Immature natural killer cell (primary cell): ENCODE measurements at regions not wholly inside any gene's neighbourhood (a gene's known extent, or its start where the extent isn't known, plus 50 kb on each side); places are given as distances from the start of the nearest gene placed in this dataset.

Experiments used
- DNase-seq, 3 donors: peaks; one replicate each; pipeline ENCODE4 v3.0.0; 2022; ENCODE audit warnings: mixed read lengths in 1 of 3
- H3K27ac Mint-ChIP-seq, 6 donors: one replicate each; pipeline ENCODE4 v1.8.0; 2020; ENCODE audit warnings: mixed read lengths in 6 of 6, mild to moderate bottlenecking in 5 of 6, inconsistent platforms in 4 of 6, moderate library complexity in 3 of 6
- H3K27me3 Mint-ChIP-seq, 3 donors: one replicate each; pipeline ENCODE4 v1.8.0; 2020 to 2021; ENCODE audit warnings: low read depth in 3 of 3, mild to moderate bottlenecking in 3 of 3, mixed read lengths in 3 of 3, moderate library complexity in 3 of 3, inconsistent platforms in 1 of 3
- H3K36me3 Mint-ChIP-seq, 3 donors: one replicate each; pipeline ENCODE4 v1.8.0; 2020; ENCODE audit warnings: mixed read lengths in 3 of 3, inconsistent platforms in 2 of 3, mild to moderate bottlenecking in 2 of 3
- H3K4me1 Mint-ChIP-seq, 2 donors: one replicate each; pipeline ENCODE4 v1.8.0; 2020; ENCODE audit warnings: inconsistent platforms in 2 of 2, mild to moderate bottlenecking in 2 of 2, mixed read lengths in 2 of 2, moderate library complexity in 1 of 2
- H3K4me3 Mint-ChIP-seq, 5 donors: one replicate each; pipeline ENCODE4 v1.8.0; 2020; ENCODE audit warnings: mild to moderate bottlenecking in 5 of 5, mixed read lengths in 5 of 5, inconsistent platforms in 3 of 5, moderate library complexity in 3 of 5
- H3K9me3 Mint-ChIP-seq, 6 donors: one replicate each; pipeline ENCODE4 v1.8.0; 2020; ENCODE audit warnings: mild to moderate bottlenecking in 6 of 6, mixed read lengths in 6 of 6, inconsistent platforms in 4 of 6, moderate library complexity in 3 of 6

- Mint-ChIP-seq H3K4me1 (no peaks in the 10 kb centered on the region), H3K4me3 (no peak overlapping the region), H3K36me3 (no peaks in the 10 kb centered on the region), H3K9me3 (peaks cover 0 to 2% (median 0%) of the 10 kb centered on the region in 6 donors), H3K27ac (no peak overlapping the region), H3K27me3 (peaks cover 0 to 10% (median 8%) of the 10 kb centered on the region in 3 donors)
- no peak for DNase-seq
These were observed 133.0 kb upstream of the RASSF8 start for GRCh38 chr12:25825446-25825845.

- Mint-ChIP-seq H3K36me3 (no peaks in the 10 kb centered on the region), H3K27me3 (peaks cover 0 to 10% (median 8%) of the 10 kb centered on the region in 3 donors), H3K4me3 (no peak overlapping the region)
These were observed 131.3 kb upstream of the RASSF8 start for GRCh38 chr12:25827141-25827540.

GRCh38 chr12:25827747-25828146 lies 130.7 kb upstream of the RASSF8 start:
- H3K27me3 Mint-ChIP-seq = peaks cover 0 to 11% (median 10%) of the 10 kb centered on the region in 3 donors
- DNase-seq = no peak
- H3K36me3 Mint-ChIP-seq = no peaks in the 10 kb centered on the region
- H3K4me3 Mint-ChIP-seq = no peak overlapping the region
- H3K4me1 Mint-ChIP-seq = no peaks in the 10 kb centered on the region
- peaks cover 0 to 2% (median 0%) of the 10 kb centered on the region in 6 donors for H3K9me3 Mint-ChIP-seq
- H3K27ac Mint-ChIP-seq = peak overlapping the region in 1 of 6 donors; percentile 23

More at GRCh38 chr12:25827141-25827540, 131.3 kb upstream of the RASSF8 start:
- Mint-ChIP-seq H3K4me1 (no peaks in the 10 kb centered on the region), H3K9me3 (peaks cover 0 to 2% (median 0%) of the 10 kb centered on the region in 6 donors), H3K27ac (no peak overlapping the region)
- no peak for DNase-seq

GRCh38 chr12:25828188-25828587 lies 130.3 kb upstream of the RASSF8 start:
- Mint-ChIP-seq H3K9me3 (peaks cover 0 to 2% (median 0%) of the 10 kb centered on the region in 6 donors), H3K4me3 (no peak overlapping the region), H3K36me3 (no peaks in the 10 kb centered on the region), H3K27ac (no peak overlapping the region), H3K27me3 (peaks cover 0 to 11% (median 10%) of the 10 kb centered on the region in 3 donors), H3K4me1 (no peaks in the 10 kb centered on the region)
- DNase-seq = no peak

- Mint-ChIP-seq H3K27me3 (peaks cover 0 to 10% (median 8%) of the 10 kb centered on the region in 3 donors), H3K4me3 (no peak overlapping the region), H3K36me3 (no peaks in the 10 kb centered on the region), H3K27ac (no peak overlapping the region), H3K9me3 (peaks cover 0 to 2% (median 0%) of the 10 kb centered on the region in 6 donors), H3K4me1 (no peaks in the 10 kb centered on the region)
- DNase-seq = no peak
These were observed 129.3 kb upstream of the RASSF8 start for GRCh38 chr12:25829192-25829591.

GRCh38 chr12:25830456-25830855 lies 128.0 kb upstream of the RASSF8 start:
- no peak for DNase-seq
- H3K36me3 Mint-ChIP-seq = no peaks in the 10 kb centered on the region
- peaks cover 0 to 8% (median 7%) of the 10 kb centered on the region in 3 donors for H3K27me3 Mint-ChIP-seq
- H3K27ac Mint-ChIP-seq = no peak overlapping the region
- peaks cover 0 to 2% (median 0%) of the 10 kb centered on the region in 6 donors for H3K9me3 Mint-ChIP-seq
- H3K4me3 Mint-ChIP-seq = no peak overlapping the region
- H3K4me1 Mint-ChIP-seq = no peaks in the 10 kb centered on the region

- Mint-ChIP-seq H3K27me3 (peaks cover 0 to 11% (median 3%) of the 10 kb centered on the region in 3 donors), H3K36me3 (no peaks in the 10 kb centered on the region), H3K4me1 (no peaks in the 10 kb centered on the region), H3K9me3 (peaks cover 0 to 2% (median 0%) of the 10 kb centered on the region in 6 donors), H3K27ac (no peak overlapping the region), H3K4me3 (no peak overlapping the region)
- DNase-seq = no peak
These were observed 124.8 kb upstream of the RASSF8 start for GRCh38 chr12:25833657-25834056.

GRCh38 chr12:25835385-25835784 lies 123.1 kb upstream of the RASSF8 start:
- DNase-seq = no peak
- Mint-ChIP-seq H3K9me3 (no peaks in the 10 kb centered on the region), H3K4me1 (no peaks in the 10 kb centered on the region), H3K27ac (no peak overlapping the region), H3K27me3 (peaks cover 0 to 6% (median 0%) of the 10 kb centered on the region in 3 donors), H3K4me3 (no peak overlapping the region), H3K36me3 (no peaks in the 10 kb centered on the region)

- DNase-seq = no peak
- Mint-ChIP-seq H3K36me3 (no peaks in the 10 kb centered on the region), H3K27me3 (peaks cover 0 to 4% (median 2%) of the 10 kb centered on the region in 3 donors), H3K27ac (no peak overlapping the region), H3K9me3 (no peaks in the 10 kb centered on the region), H3K4me3 (no peak overlapping the region), H3K4me1 (no peaks in the 10 kb centered on the region)
These were observed 120.5 kb upstream of the RASSF8 start for GRCh38 chr12:25838007-25838406.

GRCh38 chr12:25839470-25839869 lies 119.0 kb upstream of the RASSF8 start:
- Mint-ChIP-seq H3K27me3 (peaks cover 0 to 4% (median 2%) of the 10 kb centered on the region in 3 donors), H3K4me3 (no peak overlapping the region), H3K4me1 (no peaks in the 10 kb centered on the region), H3K36me3 (no peaks in the 10 kb centered on the region), H3K9me3 (no peaks in the 10 kb centered on the region), H3K27ac (no peak overlapping the region)
- DNase-seq = no peak

GRCh38 chr12:25840678-25841465 lies 117.6 kb upstream of the RASSF8 start:
- Mint-ChIP-seq H3K4me3 (no peak overlapping the region), H3K36me3 (no peaks in the 10 kb centered on the region), H3K27me3 (peaks cover 0 to 4% (median 2%) of the 10 kb centered on the region in 3 donors), H3K27ac (no peak overlapping the region), H3K9me3 (no peaks in the 10 kb centered on the region), H3K4me1 (no peaks in the 10 kb centered on the region)
- DNase-seq = no peak

- H3K4me3 Mint-ChIP-seq = no peak overlapping the region
These were observed 116.2 kb upstream of the RASSF8 start for GRCh38 chr12:25842254-25842653.

GRCh38 chr12:25843976-25844375 lies 114.5 kb upstream of the RASSF8 start:
- peaks cover 0 to 2% (median 2%) of the 10 kb centered on the region in 3 donors for H3K27me3 Mint-ChIP-seq
- no peak for DNase-seq
- no peaks in the 10 kb centered on the region for H3K4me1 Mint-ChIP-seq
- H3K9me3 Mint-ChIP-seq = no peaks in the 10 kb centered on the region
- H3K27ac Mint-ChIP-seq = no peak overlapping the region
- H3K36me3 Mint-ChIP-seq = no peaks in the 10 kb centered on the region
- no peak overlapping the region for H3K4me3 Mint-ChIP-seq

More at GRCh38 chr12:25842254-25842653, 116.2 kb upstream of the RASSF8 start:
- Mint-ChIP-seq H3K4me1 (no peaks in the 10 kb centered on the region), H3K9me3 (no peaks in the 10 kb centered on the region), H3K36me3 (no peaks in the 10 kb centered on the region), H3K27ac (no peak overlapping the region), H3K27me3 (peaks cover 0 to 2% (median 2%) of the 10 kb centered on the region in 3 donors)
- DNase-seq = no peak

- no peaks in the 10 kb centered on the region for H3K9me3 Mint-ChIP-seq
- DNase-seq = no peak
- H3K4me1 Mint-ChIP-seq = no peaks in the 10 kb centered on the region
- no peaks in the 10 kb centered on the region for H3K36me3 Mint-ChIP-seq
- no peak overlapping the region for H3K4me3 Mint-ChIP-seq
- no peak overlapping the region for H3K27ac Mint-ChIP-seq
- peaks cover 2% of the 10 kb centered on the region in 3 donors for H3K27me3 Mint-ChIP-seq
These were observed 113.1 kb upstream of the RASSF8 start for GRCh38 chr12:25845415-25845814.
